Loucy (cell line): ENCODE measurements at regions not wholly inside any gene's neighbourhood (a gene's known extent, or its start where the extent isn't known, plus 50 kb on each side); places are given as distances from the start of the nearest gene placed in this dataset.

Experiments
- CTCF ChIP-seq: fragments of 200-600 bp; sonication (generic); conservative IDR thresholded peaks from 2 replicates; pipeline ENCODE4 v1.5.1; 2014; ENCODE audit warnings: mild to moderate bottlenecking, antibody characterized with exemption, low read length
- EZH2phosphoT487 ChIP-seq: fragments of 200-600 bp; IDR thresholded peaks from 2 replicates; pipeline ENCODE4 v1.6.1; 2018; ENCODE audit warnings: antibody characterized with exemption, mild to moderate bottlenecking, moderate library complexity, borderline replicate concordance

GRCh38 chr1:221439747-221440501 is 302.0 kb downstream of the DUSP10 start:
- no peak for TF ChIP-seq CTCF
- TF ChIP-seq EZH2phosphoT487: no peak
